GM12865 (cell line): ENCODE measurements at regions not wholly inside any gene's neighbourhood (a gene's known extent, or its start where the extent isn't known, plus 50 kb on each side); places are given as distances from the start of the nearest gene placed in this dataset.

Experiments used
- DNase-seq: peaks from one replicate; pipeline ENCODE4 v3.0.0; 2010; ENCODE audit warnings: low read depth
- H3K4me3 ChIP-seq: 2 replicates; pipeline ENCODE4 v1.5.1; 2011; ENCODE audit warnings: mild to moderate bottlenecking, low read depth, low read length, control low read depth
- CTCF ChIP-seq: IDR thresholded peaks from 2 replicates; pipeline ENCODE4 v1.5.1; 2011; ENCODE audit warnings: low read length, control low read depth, low read depth, inconsistent platforms; ENCODE audit not compliant: insufficient read depth; ENCODE audit errors: missing control alignments

- no peak for DNase-seq
- no peak for TF ChIP-seq CTCF
- no peak overlapping the region for H3K4me3 ChIP-seq
Observed at GRCh38 chr6:11296449-11297375, 64.2 kb upstream of the NEDD9 start.

DNA sequence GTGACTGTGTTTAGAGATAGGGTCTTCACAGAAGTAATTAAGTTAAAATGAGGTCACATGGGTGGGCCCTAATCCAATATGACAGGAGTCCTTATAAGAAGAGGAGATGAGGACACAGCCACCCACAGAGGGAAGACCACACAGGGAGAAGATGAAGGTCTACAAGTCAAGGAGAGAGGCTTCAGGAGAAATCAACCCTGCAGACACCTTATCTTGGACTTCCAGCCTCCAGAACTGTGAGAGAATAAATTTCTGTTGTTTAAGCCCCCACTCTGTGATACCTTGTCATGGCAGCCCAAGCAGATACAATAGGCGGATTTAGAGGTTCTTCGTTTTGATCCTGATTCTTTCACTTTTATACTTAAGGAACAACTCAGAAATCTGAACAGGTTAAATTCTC lies 63.5 kb upstream of the NEDD9 start:
- no peak for TF ChIP-seq CTCF
- DNase-seq = no peak
- no peak overlapping the region for H3K4me3 ChIP-seq

DNA sequence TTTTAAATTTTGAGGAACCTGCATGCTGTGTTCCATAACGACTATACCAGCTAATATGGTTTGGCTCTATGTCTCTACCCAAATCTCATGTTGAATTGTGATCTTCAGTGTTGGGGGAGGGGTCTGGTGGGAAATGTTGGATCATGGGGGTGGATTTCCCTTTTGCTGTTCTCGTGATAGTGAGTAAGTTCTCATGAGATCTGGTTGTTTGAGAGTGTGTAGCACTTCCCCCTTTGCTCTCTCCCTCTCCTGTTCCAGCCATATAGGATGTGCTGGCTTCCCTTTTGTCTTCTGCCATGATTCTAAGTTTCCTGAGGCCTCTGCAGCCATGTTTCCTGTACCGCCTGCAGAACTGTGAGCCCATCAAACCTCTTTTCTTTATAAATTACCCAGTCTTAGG lies 61.8 kb upstream of the NEDD9 start:
- no peak overlapping the region for H3K4me3 ChIP-seq
- TF ChIP-seq CTCF = no peak
- no peak for DNase-seq

DNA sequence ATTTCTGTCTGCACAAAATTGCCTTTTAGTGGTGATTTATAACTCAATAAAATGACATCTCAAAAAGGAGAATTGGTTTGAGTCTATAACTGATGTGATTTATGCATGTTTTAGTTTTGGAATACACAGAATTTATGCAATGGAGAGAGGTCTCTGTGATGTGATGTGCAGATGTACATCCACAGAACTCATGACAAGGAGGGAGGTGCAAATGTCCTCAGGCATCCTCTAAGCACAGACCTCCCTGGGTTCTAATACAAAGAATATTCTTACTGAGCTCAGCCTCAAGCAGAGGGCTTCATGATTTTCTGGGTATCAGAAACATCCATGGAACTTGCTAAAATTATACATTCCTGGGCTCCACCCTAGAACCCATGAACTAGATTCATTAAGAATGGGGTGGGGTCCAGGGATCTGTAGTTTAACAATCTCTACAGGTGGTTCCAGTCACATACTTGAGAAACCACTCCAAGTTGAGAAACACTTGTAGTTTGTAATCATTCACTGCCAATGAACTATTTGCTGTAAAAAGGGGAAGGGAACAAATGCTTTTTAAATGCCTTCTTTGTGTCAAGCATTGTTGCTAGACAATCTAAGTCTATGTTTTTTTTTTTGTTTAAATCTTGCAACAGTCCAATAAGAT lies 60.2 kb upstream of the NEDD9 start:
- DNase-seq = no peak
- no peak for TF ChIP-seq CTCF
- H3K4me3 ChIP-seq = no peak overlapping the region

GRCh38 chr6:11292091-11292490 lies 59.6 kb upstream of the NEDD9 start:
- TF ChIP-seq CTCF = no peak
- peak; percentile 41 for DNase-seq
- no peak overlapping the region for H3K4me3 ChIP-seq

DNA sequence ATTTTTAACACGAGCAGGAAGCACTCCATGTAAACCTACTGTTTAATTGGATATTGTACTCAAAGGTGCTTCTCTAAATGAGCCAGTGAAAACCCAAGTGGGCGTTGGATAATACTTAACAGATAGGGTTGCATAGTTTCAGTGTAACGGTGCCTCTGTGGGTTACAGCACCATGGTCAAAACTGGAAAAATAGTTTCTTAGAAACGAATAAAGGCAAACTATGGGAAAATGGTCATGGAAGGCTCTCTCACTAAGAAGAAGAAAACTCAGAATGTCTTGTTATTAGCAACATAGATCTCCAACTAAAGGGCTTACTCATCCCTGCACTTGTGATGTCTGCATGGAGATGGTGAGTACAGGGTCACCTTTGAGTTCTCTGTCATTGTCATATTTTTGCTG lies 59.1 kb upstream of the NEDD9 start:
- peak; percentile 45 for DNase-seq
- no peak overlapping the region; the same call in 1 of the 2 replicates for H3K4me3 ChIP-seq
- TF ChIP-seq CTCF = no peak
